Mammary epithelial cell (primary cell): ENCODE measurements at regions not wholly inside any gene's neighbourhood (a gene's known extent, or its start where the extent isn't known, plus 50 kb on each side); places are given as distances from the start of the nearest gene placed in this dataset.

Source experiments
- CTCF ChIP-seq, 2 donors: IDR thresholded peaks in 1 of 2; conservative IDR thresholded peaks in 1 of 2; 2 replicates each; pipeline ENCODE4 v1.5.1; 2011 to 2012; ENCODE audit warnings: inconsistent platforms in 2 of 2, low read length in 2 of 2, mild to moderate bottlenecking in 2 of 2, control low read depth in 1 of 2, low read depth in 1 of 2; ENCODE audit not compliant: insufficient read depth in 1 of 2; ENCODE audit errors: extremely low read depth in 1 of 2
- EZH2 ChIP-seq: IDR thresholded peaks from 2 replicates; pipeline ENCODE4 v1.6.1; 2012; ENCODE audit warnings: low read length, inconsistent platforms, borderline replicate concordance

- TF ChIP-seq CTCF (conservative IDR thresholded peaks at IDR 0.05 in 1 of 2, IDR thresholded peaks at IDR 0.05 in 1 of 2; ENCODE audit: extremely low read depth in 1 of 2, insufficient read depth in 1 of 2, low read depth in 1 of 2, low read length in 2 of 2) (no peak), EZH2 (no peak)
Measured at GRCh38 chr3:80374423-80374822, 606.6 kb upstream of the ROBO1 start.
